NCI-H2081 treated with DMSO at 0.1 percent for 48 hours (cell line): ENCODE measurements at regions not wholly inside any gene's neighbourhood (a gene's known extent, or its start where the extent isn't known, plus 50 kb on each side); places are given as distances from the start of the nearest gene placed in this dataset.

Experiments used
- DNase-seq: peaks from one replicate; lab custom pipeline; 2025; lab: John Stamatoyannopoulos, UW

DNA sequence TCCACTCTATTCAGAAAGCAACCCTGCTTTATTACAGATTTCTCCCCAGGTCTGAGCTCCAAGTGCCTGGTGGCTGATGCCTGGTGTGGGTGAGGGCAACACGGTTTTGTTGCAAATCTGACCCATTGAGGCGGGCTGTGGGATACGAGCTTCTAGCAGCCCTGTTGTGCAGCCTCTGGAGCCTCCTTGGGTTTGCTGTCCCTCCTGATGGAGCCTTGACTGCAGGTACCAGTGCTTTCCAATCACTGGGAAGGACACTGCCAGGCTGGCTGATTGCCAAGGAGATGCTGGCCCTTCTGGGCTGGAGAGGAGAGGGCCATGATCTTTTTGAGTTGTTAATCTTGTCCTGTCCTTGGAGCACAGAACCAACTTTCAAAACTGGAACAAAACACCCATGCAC lies 151.0 kb upstream of the RGMA start:
- no peak for DNase-seq

DNA sequence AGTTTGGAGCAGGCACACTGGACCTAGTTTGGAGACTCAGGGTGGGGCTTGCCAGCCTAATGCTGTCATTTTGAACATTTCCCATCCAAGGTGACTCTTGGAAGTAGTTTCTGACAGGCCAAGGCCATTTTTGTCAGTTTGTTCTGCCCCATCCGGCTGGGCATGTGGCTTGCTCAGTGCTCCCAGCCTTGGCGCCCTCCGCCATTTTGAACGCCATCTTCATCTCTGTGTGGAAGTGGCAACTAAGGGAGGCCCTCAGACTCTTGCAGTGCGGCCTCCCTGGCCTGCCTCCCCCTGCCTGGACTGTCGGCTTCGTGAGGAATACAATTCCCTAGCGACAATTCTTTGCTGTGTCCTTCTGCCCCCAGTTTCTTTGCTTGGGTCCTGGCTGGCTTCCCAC lies 150.6 kb upstream of the RGMA start:
- no peak for DNase-seq

DNA sequence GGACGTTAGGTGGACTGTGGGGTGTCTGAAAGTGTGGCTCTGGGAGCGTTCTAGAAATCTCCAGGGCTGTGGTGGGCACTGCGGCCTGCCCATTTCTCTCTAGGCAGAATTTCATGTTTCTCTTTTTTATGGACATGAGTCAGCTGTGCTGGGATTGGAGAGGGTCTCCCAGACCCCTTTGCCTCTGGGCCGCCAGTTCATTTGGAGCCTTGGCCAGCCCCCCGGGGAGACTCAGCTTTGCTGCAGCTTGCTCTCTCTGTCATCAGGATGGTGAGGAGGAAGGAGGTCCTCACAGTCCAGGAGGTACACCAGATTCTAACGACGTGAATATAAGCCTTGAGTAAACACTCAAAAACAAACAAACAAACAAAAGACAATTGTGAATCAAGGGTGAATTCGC lies 149.6 kb upstream of the RGMA start:
- DNase-seq = no peak

DNA sequence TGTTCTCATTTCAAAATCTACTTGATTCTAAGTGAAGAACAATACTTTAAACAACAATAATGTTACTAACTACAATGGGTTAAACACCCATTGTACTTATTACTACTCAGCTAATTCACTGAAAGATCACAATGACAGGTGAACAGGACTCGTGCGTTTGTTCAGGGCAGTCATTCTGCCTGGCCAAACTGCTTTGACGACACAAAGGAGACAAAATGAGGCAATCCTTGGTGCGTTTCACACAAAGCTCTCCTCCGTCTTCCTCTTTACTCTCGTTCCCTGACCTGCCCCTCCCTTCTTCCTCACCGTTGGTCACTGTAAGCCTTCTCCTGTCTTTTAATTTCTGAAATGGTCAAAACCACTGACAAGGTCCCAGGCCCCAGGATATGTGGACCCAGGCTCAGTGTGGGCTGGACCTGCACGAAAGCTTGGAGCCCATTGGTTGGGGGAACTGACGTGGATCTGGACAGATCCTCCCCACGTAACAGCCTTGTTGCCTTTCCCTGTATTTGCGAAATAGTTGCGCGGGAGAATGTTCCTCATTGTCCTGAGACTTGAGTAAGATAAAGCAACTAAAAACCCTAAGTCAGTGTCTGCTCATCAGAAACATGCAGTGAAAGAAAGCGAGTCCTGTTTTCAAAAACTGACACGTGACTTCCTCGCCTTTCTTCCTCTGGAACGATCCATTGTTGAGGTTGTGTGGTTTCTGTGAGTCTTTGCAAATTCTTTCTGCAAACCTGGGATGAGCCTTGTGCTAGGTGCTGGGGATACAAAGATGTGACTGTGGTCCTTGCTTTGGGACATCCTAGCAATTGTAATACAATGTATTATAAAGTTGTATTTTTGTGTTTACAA lies 147.1 kb upstream of the RGMA start:
- no peak for DNase-seq

DNA sequence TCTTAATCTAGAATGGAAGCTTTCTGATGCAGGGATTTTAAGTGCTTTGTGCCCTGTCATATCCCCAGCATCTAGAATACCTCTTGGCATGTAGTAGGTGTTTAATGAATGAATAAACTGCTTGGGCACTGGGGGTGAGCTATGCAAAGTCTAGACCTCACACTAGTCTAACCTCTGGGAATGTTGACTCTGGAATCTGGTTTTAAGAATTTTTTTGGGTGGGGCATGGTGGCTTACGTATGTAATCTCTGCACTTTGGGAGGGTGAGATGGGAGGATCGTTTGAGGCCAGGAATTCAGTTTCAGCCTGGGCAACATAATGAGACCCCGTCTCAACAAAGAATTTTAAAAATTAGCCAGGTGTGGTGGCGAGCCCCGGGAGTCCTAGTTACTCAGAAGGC lies 146.3 kb upstream of the RGMA start:
- DNase-seq = no peak

DNA sequence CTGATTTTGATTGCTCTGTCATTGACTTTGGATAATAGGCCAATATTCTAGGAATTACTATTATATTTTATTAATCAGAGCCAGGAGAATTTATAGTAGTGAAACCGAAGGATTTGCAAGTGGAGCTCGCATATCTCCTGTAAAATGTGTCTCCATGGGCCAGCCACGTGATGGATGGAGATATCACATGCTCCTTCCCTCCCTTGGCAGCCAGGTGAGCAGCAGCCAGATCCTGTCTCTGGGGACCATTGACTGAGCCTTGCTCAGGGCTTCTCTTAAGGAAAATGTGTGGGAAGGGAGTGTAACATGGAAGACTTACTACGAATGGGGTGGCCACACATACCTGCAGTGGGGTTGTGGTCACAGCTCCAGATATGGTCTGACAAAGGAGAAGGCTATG lies 144.7 kb upstream of the RGMA start:
- no peak for DNase-seq

DNA sequence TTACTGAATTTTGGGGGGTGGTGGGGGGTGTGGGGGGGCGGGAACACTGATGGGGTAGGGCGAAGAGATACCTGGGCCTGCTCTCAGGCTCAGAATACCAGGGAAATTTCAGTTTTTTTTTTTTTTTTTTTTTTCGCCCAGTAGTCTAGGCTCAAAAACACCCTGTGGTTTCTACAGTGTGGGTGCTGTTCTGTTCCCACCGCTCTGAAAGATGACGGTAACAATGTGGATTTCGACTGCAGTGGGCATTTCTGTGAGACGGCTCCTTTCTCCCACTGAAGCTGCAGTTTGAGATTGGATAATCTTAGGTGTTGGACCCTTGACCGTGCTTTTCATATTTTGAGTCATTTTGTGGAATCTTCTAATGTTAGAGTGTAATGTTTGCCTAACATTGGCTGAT lies 143.8 kb upstream of the RGMA start:
- DNase-seq = no peak

DNA sequence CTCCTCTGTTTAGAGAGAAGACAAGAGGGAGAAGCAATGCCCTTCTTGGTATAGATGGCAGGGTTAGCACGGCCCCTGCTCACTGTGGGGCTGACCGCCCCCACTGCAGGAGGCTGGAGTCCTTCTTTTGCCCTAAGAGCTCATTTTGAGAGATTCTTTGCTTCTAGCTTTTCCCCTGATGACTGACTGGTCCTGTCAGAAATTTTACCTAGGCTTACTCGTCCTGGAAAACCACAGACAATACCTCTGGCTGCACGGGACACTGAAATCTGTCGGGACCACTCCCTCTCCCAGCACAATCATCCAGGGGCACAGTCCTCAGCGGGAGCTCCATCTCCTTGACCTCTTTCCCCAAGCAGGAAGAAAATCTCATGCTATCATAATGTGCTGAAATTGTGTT lies 143.0 kb upstream of the RGMA start:
- no peak for DNase-seq

DNA sequence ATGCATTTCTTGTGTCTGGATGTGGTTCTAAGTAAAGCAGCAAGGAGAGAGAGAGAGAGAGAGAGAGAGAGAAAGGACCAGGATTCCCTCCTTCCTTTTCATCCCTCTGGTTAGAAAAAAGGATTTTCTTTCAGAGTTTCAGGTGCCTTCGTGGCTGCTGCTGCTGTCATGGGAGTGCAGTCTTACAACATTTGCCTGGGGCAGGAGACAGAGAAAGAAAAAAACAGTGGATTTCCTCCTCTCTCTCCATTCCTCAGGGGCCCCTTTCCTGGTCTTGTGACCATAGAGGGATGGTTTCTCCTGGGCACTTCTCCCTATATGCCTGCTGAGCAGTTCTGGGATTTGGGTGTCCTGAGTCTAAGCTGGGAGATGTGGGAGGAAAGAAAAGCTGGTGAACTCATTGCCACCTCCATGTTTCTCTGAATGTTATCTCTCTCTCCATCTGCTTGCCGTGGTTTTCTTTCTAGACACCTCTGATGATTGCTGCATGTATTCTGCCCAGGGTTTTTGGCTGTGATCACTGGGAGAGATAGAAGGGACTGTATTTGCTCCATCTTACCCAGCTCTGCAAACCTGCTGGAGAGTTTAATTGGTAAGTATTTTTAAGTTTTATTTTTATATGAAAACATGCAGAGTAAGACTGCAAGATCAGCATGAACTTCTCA lies 142.4 kb upstream of the RGMA start:
- no peak for DNase-seq

DNA sequence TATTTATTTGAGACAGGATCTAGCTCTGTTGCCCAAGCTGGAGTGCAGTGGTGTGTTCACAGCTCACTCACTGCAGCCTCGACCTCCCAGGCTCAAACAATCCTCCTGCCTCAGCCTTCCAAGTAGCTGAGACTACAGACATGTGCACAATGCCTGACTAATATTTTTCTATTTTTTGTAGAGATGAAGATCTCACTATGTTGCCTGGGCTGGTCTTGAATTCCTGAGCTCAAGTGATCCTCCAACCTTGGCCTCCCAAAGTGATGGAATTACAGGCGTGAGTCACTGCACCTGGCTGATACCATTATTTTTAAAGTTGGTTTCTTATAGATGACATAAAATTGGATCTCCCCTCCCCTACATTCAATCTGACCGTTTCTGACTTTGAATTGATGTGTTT lies 139.5 kb upstream of the RGMA start:
- no peak for DNase-seq

DNA sequence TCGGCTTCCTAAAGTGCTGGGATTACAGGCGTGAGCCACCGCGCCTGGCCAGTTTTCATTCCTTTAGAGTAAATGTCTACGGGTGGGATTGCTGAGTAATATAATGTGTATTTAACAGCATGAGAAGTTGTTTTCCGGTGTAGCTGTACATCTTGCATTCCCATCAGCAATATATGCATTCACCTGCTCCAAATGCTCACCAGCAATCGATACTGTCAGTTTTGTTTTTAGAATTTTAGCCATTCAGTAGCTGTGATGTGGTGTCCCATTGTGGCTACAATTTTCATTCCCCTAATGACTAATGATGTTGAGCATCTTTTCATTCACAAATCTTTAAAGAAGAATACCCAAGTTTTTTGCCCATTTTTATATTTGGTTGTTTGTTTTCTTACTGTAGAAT lies 134.8 kb upstream of the RGMA start:
- no peak for DNase-seq

DNA sequence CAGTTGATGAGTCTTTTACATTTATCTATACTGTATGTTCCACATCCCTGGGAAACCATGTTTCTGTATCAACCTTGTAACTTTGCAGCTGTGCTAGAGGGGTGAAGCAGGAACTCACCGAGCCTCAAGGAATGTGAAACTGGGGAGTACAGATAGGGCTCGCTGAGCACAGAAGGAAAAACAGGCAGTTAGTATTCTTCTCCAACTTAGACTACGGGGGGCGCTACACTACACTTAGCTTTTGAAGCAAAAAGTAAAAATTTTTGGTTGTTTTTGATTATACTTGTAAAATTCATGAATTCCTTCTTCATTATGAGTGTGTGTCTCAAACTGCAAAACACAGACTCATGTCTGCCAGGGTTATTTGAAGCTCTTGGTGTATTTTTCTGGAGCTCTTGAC lies 132.7 kb upstream of the RGMA start:
- DNase-seq = no peak

DNA sequence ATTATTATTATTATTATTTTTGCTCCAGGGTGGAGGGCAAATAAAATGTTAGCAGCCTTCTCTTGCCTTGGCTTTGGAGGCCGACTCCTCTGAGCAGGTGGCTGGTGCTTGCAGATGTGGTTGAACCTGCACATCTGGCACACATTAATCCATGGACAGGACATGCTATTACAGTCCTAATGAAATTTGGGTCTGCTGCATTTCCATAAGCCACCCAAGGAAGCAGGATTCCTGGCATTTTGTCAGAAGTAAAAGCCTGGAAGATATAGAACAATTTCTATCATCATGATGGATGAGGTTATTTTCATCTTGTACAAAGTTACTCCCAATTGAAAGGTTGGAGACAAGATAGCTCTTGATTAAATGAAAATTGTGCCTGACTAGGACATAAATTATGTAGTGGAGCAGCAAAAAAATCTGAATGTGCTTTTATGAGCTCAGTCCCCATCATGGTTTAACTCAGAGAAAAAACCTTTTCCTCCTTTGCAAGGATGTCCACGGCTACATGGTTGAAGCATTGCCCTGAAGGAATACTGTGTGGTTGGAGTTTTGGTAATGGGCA lies 130.9 kb upstream of the RGMA start:
- DNase-seq = no peak

DNA sequence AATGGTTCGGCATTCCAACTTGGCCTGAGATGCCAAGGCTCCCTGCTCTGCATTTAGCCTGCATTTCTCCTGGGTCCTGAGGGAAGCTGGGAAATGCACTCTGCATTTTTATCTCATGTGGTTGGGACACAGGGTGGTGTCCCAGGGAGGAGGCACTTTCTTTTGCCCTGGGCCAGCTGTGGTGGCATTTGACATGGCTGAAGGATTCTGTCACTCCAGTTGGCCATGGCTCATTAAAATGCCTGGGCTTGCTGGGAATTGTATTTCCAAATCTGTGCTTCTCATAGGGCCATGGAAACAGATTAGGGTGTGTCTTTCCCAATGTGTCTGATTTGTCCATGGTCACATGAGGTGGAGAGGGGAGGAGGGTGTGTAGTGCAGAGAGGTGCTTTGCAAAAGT lies 128.3 kb upstream of the RGMA start:
- no peak for DNase-seq

DNA sequence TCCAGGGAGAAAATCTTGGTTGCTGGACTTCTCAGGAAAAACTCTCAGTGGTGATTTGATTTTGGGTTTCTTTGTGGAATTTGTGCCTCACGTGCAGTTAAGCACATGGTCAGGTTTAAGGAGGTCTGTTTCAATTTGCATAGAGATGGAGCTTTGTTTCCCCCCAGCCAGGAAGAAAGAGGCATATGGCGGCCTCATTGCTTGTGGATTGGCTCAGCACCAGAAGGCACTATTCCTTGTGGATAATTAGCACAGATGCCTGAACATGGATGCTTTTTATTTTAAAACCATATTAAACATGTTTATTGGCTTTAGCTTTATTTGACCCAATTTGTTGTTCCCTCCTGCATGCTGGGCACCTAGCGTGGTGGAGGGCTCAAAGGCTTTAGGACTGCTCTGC lies 125.1 kb upstream of the RGMA start:
- no peak for DNase-seq

DNA sequence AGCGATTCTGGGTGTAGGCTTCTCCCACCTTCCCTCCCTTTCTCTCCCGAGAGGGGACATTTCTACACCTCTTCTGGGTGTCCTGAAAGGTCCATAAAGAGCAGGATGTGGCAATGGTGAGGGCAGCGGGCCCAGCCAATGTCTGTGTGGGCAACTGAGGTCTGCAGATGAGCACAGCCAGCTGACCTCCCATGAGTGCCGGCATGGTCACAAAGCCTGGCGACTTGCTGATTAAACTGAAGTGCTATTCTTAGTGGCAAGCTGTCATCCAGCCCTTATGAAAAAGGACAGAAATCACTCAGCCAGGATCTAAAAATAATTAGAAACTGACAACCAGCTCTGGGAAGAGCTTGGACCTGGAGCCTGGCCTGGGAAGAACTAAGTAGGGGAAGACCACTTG lies 124.3 kb upstream of the RGMA start:
- no peak for DNase-seq

DNA sequence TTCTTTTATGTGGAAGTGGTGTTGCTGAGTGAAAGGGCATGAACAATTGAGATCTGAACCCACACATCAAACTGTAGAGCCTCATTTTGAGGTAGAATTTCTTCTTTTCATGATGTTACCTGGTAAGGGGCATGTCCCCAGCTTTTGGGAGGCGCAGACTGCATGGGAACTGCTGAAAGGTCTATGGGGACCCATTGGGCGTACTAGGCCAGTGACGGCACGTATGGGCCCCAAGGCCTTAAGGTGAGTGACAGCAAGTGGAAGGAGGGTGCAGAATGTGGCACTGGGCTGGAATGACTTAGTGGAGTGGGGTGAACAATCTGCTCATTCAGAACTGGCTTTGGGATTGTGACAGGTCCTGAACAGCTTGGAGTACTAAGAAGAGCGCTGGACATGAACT lies 123.6 kb upstream of the RGMA start:
- no peak for DNase-seq

DNA sequence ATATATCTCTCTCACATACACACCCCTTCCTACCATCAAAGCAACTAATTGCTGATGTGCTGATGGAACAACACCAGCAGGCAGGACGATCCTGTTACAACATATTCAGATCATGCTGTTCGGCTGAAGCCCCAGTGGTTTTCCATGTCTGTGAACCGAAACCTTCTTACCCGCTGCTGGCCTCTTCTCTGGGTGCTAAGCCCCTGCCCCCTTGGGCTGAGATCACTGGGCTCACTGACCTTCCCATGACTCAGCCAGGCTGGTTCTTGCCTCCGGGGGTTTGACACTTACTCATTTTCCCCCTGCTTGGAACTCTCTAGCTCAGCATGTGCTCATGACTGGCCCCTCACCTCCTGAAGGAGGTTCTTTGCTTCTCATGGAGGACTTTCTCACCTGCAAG lies 122.0 kb upstream of the RGMA start:
- no peak for DNase-seq

DNA sequence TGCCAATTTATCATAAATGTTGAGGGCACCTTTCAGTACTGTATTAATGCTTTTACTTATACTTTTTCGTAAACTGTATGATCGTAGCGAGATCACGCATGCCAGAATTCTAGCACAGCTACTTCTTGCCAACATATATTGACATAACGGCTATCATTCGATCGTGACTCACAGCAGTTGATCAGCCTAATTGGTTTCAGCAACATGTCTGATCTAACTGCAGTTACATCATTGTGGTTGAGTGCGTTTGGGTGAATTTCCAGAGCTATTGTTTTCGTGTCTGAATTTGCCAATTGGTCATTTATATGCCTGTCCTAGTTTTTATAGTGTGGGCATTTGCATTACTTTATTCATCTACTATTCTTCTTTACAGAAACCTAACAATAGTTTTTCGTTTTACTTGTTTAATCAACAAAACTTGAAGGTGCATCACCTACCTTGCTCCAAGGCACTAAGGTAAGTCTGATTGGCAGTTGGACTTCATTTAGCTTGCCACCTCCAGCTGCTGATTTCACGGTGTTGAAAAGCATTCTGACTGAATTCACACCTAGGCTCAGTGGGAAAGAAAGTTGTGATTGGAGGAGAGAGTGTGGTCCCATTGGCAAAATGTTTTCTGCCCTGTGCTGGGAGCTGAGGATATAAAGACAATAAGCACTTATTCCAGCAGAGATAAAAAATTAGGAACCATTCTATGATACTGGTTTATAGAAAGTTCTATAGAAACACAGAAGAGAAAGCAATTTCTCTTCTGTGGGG lies 120.9 kb upstream of the RGMA start:
- DNase-seq = no peak

DNA sequence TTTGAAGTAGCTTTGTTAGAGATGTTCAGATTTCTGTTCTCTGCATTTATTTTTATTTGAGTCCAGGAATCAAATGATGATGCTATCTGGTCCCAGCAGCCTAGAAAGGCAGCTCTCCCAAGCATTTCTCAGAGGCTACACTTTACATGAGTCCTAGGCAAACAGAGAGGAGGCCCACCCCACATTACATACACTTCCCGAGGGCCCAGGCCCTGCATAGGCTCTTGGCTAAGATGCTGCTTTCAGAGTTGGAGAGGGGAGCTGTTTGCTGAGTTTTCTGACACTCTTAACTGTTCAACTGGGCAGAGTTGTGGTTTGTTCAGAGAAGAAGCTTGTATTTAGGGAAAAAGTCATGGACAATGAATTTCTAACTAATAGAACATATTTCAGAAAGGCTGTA lies 117.9 kb upstream of the RGMA start:
- DNase-seq = no peak

DNA sequence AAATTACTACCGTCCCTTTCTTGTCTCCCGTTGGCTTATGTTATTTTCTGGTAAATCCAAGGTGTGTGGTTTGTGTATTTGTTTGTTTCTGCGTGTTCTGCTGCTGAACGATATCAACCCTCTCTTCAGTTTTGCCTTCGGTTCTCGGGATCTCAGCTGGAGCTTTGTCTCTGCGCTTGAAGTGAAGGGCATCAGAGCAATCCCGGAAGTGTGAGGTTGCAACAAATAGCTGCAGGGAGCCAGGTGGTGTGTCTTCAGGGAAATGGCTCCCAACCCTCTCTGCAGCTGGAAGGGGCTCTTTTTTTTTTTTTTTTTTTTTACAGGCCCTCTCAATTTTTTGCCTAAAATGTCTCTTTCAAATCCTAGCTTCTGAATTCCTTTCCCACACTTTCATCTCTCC lies 116.4 kb upstream of the RGMA start:
- no peak for DNase-seq

DNA sequence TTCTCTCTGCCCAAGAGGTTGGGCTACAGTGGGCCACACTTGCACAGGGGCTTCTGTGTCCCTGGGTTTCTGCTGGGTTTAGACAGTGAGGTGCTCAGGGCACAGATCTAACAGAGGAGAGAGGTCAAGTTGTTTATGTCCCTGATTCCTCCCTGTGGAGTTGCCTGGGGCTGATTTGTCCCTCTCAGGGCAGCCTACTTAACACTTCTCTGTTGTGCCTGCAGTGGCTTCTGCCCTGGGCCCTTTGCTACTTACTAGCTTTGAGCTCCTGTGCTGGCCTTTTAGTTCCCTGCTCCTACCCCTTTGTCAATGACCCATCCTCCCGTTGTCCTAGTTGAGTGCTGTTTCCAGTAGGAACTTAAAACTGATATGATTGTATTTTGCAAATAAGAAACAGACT lies 114.0 kb upstream of the RGMA start:
- DNase-seq = no peak

DNA sequence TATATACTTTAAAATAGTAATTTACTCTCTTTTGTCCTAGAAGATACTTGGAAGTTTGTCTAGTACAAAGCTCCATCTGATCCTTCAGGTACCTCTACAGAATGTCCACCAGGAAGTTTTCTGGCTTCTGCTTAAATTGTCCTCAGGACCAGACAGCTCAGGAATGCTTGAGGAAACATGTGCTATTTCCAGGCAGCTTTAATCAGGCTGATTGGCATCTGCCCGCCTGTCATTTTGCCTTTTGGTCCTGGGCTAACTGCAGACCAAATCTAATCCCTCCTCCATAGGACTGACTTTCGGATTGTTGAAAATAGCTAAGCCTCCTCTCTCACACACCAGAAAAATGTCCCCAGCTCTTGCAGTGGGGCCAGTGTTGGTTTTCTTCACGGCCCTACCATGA lies 113.4 kb upstream of the RGMA start:
- no peak for DNase-seq
